ENCODE measurements at regions not wholly inside any gene's neighbourhood (a gene's known extent, or its start where the extent isn't known, plus 50 kb on each side); places are given as distances from the start of the nearest gene placed in this dataset.

DNA sequence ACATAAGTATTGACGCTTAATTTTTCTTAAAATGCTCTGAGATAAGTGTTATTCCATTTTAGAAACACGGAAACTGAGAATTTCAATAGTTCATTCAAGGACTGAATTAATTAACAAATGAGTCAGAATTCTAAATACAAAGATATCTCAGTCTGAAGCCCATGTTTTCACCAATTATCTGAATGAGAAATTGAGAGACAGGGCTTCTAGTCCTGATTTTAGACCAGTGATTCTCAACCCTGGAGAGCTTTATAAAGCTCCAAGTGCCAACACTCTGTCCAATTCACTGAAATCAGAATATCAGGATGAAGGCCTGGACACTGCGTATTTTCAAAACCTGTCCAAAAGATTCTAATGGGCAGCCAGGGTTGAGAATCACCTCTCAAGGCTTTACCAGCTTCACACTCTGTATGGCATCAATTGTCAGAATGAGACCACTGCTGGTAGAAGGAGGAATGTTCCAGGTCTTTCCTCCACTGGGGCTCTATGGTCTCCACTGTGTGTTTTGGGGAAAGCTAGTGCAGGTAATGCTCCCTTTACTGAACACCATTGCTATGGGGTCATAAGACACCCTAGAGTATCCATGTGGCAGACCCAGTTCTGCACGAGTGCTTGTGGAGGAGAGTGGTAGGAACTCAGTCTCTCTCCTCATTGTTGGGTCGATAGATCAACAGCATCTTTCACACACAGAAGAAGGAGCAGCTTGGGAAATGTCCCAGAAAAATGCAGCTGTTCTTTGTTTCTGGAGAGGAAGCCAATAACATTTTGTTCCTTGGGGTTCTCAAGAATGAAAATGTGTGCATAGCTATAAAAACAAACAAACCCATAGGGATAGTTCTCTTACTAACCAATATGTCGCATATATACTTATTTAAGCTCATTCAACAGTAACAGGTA is 99.7 kb upstream of the OSMR start:
- H3K27me3 ChIP-seq (replicated peaks): no peaks in the 10 kb centered on the region

DNA sequence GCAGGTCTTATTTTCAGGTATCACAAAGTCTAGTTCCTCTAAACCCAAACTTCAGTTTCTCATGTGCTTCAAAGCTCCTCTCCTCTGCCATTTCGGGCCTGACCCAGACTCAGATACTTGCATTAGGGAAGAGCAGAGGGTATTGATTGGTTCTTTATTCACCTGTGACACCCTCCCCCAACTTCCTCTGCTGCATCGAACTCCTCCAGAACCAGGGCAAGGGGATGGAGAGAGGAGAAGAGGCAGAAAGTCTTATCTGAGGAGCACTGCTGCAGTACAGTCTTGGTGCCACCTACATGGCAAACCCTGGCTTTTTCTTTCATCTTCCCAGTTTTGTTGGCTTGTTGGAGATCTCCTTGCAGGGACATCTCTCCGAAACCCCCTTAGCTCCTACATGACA is 96.0 kb upstream of the OSMR start:
- Histone ChIP-seq H3K36me3 (no peaks in the 10 kb centered on the region), H3K4me1 (replicated peaks) (peaks cover 4% of the 10 kb centered on the region), H3K27ac (no peak overlapping the region), H3K27me3 (replicated peaks) (no peaks in the 10 kb centered on the region), H3K9me3 (replicated peaks) (no peaks in the 10 kb centered on the region), H3K4me3 (no peak overlapping the region)
- no peak for DNase-seq (ENCODE audit: low read depth in 1 of 2, low spot score in 2 of 2)

More for the DNA sequence above, 99.7 kb upstream of the OSMR start:
- no peak for DNase-seq (ENCODE audit: low read depth in 1 of 2, low spot score in 2 of 2)
- H3K4me3 ChIP-seq: no peak overlapping the region
- H3K36me3 ChIP-seq: no peaks in the 10 kb centered on the region
- H3K27ac ChIP-seq: no peak overlapping the region
- no peaks in the 10 kb centered on the region for H3K4me1 ChIP-seq (replicated peaks)
- peaks cover 9% of the 10 kb centered on the region; the same call in 1 of the 2 replicates for H3K9me3 ChIP-seq (replicated peaks)

DNA sequence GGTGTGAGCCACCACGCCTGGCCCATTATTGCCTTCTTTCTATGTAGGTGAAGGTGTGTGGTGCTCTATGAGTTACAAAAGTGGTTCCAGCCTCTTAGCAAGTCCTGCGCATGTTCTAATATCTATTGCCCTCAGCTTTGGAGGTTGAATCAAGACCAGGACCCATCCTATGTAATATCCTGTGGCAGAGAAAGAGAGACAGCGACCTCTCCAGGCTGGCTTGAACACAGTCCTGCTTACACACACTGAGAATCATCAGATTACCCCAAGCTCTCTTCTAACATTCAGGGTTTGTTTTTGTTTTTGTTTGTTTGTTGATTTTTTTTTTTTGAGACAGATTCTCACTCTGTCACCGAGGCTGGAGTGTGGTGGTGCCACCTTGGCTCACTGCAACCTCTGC is 94.7 kb upstream of the OSMR start:
- DNase-seq (ENCODE audit: low read depth in 1 of 2, low spot score in 2 of 2): no peak
- H3K27me3 ChIP-seq (replicated peaks): no peaks in the 10 kb centered on the region
- no peak overlapping the region for H3K27ac ChIP-seq
- no peak overlapping the region for H3K4me3 ChIP-seq
- no peaks in the 10 kb centered on the region for H3K9me3 ChIP-seq (replicated peaks)
- peaks cover 16% of the 10 kb centered on the region for H3K4me1 ChIP-seq (replicated peaks)
- H3K36me3 ChIP-seq: no peaks in the 10 kb centered on the region

DNA sequence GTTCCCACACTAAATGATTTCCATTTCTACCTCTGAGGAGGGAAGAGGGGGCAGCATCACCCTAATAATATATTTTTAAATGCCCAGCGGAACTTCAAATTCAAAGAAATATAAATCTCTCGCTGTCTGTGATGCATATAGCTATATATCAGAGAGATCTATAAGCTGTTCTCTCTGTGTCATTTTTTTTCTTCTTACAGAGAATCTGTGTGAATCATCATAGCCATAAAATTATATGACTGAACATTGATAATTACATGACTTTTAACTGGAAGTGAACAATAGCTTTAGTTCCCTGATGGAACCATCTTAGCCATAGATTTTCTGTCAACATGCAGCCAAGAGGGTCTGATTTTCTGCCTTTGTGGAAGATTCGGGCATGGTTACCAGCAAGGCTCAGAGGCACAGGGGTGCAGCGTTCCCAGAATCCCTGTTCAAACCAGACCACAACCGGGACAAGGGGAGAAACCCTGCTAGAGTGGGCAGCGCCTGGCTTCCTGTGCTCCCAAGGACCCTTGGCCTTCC is 93.7 kb upstream of the OSMR start:
- Histone ChIP-seq H3K27me3 (replicated peaks) (no peaks in the 10 kb centered on the region), H3K4me3 (no peak overlapping the region), H3K4me1 (replicated peaks) (peaks cover 26% of the 10 kb centered on the region), H3K36me3 (no peaks in the 10 kb centered on the region), H3K9me3 (replicated peaks) (no peaks in the 10 kb centered on the region), H3K27ac (no peak overlapping the region)
- no peak for DNase-seq (ENCODE audit: low read depth in 1 of 2, low spot score in 2 of 2)

DNA sequence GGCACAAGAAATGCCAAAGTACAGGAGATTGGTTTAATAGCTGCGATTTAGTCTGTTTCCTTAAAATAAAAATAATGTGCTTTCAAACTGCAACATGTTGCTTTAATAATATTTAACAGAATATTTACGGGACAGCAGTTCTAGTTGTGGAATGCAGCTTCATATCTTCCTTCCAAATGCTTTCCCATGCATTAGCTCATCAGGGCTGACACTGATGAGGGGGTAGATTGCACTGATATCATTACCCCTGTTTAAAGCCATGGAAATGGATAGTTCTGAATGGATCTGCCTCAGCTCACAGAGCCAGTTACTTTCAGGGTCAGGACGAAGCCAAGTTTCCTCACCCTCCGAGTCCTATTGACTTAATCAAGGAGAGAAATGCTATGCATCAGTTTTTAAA is 93.2 kb upstream of the OSMR start:
- Histone ChIP-seq H3K27me3 (replicated peaks) (no peaks in the 10 kb centered on the region), H3K27ac (no peak overlapping the region), H3K4me1 (replicated peaks) (peaks cover 31% of the 10 kb centered on the region), H3K9me3 (replicated peaks) (no peaks in the 10 kb centered on the region), H3K36me3 (no peaks in the 10 kb centered on the region), H3K4me3 (no peak overlapping the region)
- no peak for DNase-seq (ENCODE audit: low read depth in 1 of 2, low spot score in 2 of 2)

DNA sequence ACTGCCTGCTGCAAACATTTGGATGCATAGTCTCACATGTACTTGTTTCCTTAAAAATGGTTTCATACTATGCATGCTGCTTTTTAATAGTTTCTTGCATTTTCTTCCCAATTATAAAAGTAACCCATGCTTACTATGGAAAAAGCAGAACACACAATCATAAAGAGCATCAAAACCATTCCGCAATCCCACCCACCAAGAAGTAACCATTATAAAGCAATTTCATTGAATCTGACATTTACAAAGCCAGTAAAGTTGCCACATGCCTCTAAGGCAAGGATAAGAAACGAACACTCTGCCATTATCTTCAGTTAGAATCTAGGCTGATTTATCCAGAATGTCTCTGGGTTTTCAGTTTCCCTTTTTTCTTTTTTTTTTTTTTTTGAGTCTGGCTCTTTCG is 92.7 kb upstream of the OSMR start:
- Histone ChIP-seq H3K27me3 (replicated peaks) (no peaks in the 10 kb centered on the region), H3K27ac (no peak overlapping the region), H3K9me3 (replicated peaks) (no peaks in the 10 kb centered on the region), H3K36me3 (no peaks in the 10 kb centered on the region), H3K4me3 (no peak overlapping the region), H3K4me1 (replicated peaks) (peaks cover 35% of the 10 kb centered on the region)
- no peak for DNase-seq (ENCODE audit: low read depth in 1 of 2, low spot score in 2 of 2)

DNA sequence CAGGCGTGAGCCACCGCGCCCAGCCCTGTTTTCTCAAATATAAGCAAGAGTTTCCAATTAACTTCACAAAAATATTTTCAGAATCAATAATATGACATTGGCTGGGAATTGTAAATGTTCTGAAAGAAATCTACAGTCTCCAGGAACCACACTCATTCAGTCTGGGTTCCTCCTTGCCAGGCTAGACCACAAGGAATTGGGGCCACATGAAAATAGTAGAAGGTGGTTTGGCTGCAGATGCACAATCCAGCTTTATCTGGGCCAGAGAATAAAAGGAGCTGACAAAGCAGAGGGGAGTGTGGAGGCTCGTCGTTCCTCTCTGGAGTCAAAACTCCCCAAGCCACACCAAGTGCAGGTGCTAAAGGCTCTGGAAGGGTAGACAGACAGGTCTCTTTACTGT is 92.0 kb upstream of the OSMR start:
- DNase-seq (ENCODE audit: low read depth in 1 of 2, low spot score in 2 of 2): no peak
- no peaks in the 10 kb centered on the region for H3K27me3 ChIP-seq (replicated peaks)
- H3K9me3 ChIP-seq (replicated peaks): no peaks in the 10 kb centered on the region
- H3K4me3 ChIP-seq: no peak overlapping the region
- peaks cover 41% of the 10 kb centered on the region for H3K4me1 ChIP-seq (replicated peaks)
- H3K27ac ChIP-seq: no peak overlapping the region
- H3K36me3 ChIP-seq: no peaks in the 10 kb centered on the region

DNA sequence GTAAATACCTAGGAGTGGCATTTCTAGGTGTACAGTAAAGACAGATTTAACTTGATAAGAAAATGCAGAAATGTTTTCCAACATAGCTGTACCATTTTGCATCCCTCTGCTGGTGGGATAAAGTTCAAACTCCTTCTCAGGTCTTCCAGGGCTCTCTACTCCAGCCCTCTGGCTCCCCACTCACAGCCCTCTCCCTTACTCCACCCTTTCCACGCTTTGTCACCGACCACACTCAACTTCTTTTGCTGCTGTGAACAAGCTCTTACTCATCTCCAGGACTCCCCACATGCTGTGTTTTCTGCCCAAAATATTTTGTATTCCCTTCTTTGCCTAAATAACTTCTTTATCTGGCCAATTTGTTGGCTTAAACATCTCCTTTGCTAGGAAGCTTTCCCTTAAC is 90.6 kb upstream of the OSMR start:
- H3K9me3 ChIP-seq (replicated peaks): no peaks in the 10 kb centered on the region
- no peaks in the 10 kb centered on the region for H3K36me3 ChIP-seq
- peaks cover 48% of the 10 kb centered on the region for H3K4me1 ChIP-seq (replicated peaks)
- H3K4me3 ChIP-seq: no peak overlapping the region
- peak overlapping the region; percentile 36 for H3K27ac ChIP-seq
- DNase-seq (ENCODE audit: low read depth in 1 of 2, low spot score in 2 of 2): peak; percentile 74 to 84
- H3K27me3 ChIP-seq (replicated peaks): no peaks in the 10 kb centered on the region

DNA sequence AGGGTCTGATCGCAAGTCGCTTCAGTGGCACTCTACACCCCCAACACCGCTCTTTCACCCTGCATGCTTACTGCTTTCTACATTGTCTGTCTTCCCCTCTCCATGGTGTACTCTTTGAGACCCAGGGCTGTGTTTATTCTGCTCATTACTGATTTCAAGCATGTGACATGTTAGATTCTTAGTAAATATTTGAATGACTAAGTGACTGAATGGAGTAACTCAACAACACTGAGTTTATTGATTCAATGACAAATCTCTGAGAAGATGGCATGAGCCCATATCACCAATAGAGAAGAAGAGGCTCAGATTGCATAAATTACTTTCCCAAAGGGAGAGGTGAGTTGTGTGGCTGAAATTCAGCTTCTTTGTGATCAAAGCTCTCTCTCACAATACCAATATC is 89.7 kb upstream of the OSMR start:
- peak in 1 of 2 experiments; percentile 28 for DNase-seq (ENCODE audit: low read depth in 1 of 2, low spot score in 2 of 2)
- Histone ChIP-seq H3K27me3 (replicated peaks) (no peaks in the 10 kb centered on the region), H3K9me3 (replicated peaks) (no peaks in the 10 kb centered on the region), H3K4me1 (replicated peaks) (peaks cover 48% of the 10 kb centered on the region), H3K4me3 (no peak overlapping the region), H3K36me3 (no peaks in the 10 kb centered on the region), H3K27ac (peak overlapping the region; percentile 36)

DNA sequence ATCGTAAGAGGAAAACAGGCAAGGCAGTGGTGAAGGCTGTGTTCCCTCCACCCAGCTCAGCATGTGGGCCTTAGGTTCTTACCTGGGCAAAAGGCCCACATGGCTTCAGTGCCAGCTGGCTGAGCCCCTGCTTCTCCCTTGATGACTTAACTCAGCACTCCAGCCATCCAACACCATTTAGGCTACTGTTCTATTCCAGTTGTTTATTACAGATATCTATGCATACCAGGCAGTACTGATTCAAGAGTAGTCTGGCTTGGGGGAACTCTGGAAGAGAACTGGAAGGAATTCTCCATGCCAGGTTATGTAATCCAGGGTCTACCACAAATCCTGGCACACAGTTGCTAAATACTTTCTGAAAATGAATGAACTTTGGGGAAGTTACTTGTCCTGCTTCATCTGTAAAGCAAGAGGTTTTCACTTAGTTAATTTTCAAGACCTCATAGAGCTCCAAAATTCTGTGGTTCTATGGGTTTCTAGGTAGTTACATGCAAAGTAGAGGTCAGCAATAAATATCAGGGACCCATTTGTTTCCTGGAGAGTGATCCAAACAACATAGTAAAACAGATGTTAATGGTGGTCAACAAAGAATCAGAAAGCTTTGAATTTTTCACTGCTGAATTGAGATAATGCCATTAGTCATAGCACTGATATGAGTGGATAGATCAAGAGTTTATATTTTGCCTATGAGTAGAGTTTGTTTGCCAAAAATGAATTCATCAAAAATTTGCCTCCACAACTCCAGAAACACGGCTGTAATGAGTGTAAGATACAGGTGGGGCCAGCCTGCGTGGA is 88.2 kb upstream of the OSMR start:
- no peak for DNase-seq (ENCODE audit: low read depth in 1 of 2, low spot score in 2 of 2)
- H3K27ac ChIP-seq: no peak overlapping the region

DNA sequence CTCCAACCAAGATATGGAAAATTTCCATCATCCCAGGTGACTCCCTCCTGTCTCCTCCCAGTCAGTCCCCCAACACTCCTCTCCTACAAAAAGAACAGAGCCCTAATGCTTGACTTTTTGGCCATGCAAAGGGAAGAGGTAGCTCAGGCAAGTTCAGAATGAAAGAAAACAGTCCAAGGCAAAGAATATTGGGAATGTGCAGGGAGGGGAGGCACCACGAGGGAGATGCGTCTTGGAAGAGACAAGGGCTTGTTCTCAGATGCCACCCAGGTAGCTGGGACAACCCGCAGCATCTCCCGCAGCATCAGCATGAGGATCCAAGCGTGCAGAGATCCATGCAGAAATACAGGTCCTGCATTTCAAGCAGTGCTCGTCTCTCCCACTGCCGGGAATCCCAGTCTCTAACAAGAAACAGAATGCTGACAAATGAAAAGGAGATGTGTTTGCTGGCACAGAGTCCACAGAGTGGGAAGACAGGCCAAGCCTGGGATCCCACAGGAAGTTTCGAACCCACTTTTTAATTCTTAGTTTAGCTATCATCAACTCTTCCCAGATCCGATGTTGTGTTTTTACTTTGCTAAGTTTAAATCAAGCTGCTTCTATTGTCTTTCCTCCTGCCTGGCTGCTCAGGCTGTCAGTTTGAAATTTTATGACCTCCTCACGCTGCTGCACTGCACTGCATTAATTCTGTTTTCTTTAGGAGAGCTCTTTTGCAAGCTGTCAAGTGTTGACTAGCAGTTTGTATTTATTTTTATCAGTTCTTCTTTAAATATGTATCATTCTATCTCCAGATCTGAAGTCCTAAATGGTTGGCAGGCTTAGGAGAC is 86.8 kb upstream of the OSMR start:
- DNase-seq (ENCODE audit: low read depth in 1 of 2, low spot score in 2 of 2): peak in 1 of 2 experiments; percentile 31
- Histone ChIP-seq H3K27me3 (replicated peaks) (no peaks in the 10 kb centered on the region), H3K4me1 (replicated peaks) (peaks cover 48% of the 10 kb centered on the region), H3K9me3 (replicated peaks) (no peaks in the 10 kb centered on the region), H3K4me3 (no peak overlapping the region), H3K27ac (no peak overlapping the region), H3K36me3 (no peaks in the 10 kb centered on the region)

More for the DNA sequence above, 88.2 kb upstream of the OSMR start:
- Histone ChIP-seq H3K4me1 (replicated peaks) (peaks cover 48% of the 10 kb centered on the region), H3K4me3 (no peak overlapping the region), H3K9me3 (replicated peaks) (no peaks in the 10 kb centered on the region), H3K36me3 (no peaks in the 10 kb centered on the region), H3K27me3 (replicated peaks) (no peaks in the 10 kb centered on the region)

DNA sequence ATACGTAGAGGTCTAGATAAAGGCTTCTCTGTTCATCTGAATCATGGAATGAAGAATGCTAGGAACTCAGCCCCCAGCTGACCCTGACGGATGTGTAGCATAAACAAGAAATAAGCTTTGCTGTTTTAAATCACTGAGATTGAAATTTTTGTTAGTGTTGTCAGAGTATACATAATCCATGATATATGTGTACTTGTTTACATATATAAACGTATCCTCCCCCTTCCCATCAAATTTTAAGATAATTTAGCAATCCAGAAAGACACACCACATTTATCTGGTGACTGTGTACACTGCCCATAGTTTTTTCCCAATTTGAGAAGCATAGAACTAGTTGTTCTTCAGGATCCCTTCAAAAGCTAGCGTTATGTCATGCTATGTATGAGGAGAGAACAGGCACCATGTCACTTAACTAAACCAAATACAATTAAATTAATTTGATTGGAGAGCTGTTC is 80.8 kb upstream of the OSMR start:
- no peaks in the 10 kb centered on the region for H3K36me3 ChIP-seq
- peak; percentile 73 to 91 for DNase-seq (ENCODE audit: low read depth in 1 of 2, low spot score in 2 of 2)
- H3K27me3 ChIP-seq (replicated peaks): no peaks in the 10 kb centered on the region
- H3K27ac ChIP-seq: peak overlapping the region; percentile 95
- H3K4me1 ChIP-seq (replicated peaks): peaks cover 33% of the 10 kb centered on the region
- H3K9me3 ChIP-seq (replicated peaks): peaks cover 7% of the 10 kb centered on the region
- no peak overlapping the region for H3K4me3 ChIP-seq

DNA sequence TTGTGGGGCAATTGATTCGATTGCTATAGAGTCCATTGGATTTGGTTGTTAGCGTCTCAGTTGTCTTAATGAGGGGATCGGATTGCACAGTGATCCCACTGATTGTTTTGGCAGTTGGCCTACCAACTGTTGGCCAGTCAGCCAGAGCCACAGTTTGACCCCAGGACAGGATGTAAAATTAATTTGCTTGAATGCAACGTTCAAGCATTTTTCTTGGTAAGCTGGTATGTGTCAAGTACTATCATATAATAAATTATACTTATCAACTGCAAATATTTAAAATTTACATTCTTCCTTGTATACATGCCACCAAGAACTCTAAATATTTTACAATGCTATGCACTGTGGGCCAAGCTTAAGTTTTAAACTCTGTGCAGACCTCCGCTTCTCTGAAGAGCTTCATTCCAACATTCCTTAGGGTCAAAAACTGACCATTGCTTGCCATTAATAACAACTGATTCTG is 80.4 kb upstream of the OSMR start:
- Histone ChIP-seq H3K9me3 (replicated peaks) (peaks cover 7% of the 10 kb centered on the region), H3K4me3 (no peak overlapping the region), H3K4me1 (replicated peaks) (peaks cover 33% of the 10 kb centered on the region), H3K27ac (peak overlapping the region; percentile 95), H3K36me3 (no peaks in the 10 kb centered on the region), H3K27me3 (replicated peaks) (no peaks in the 10 kb centered on the region)
- DNase-seq (ENCODE audit: low read depth in 1 of 2, low spot score in 2 of 2): peak in 1 of 2 experiments; percentile 64

Measured in SJSA1 (cell line).